Astrocyte (in vitro differentiated cells and primary cell): ENCODE measurements at regions not wholly inside any gene's neighbourhood (a gene's known extent, or its start where the extent isn't known, plus 50 kb on each side); places are given as distances from the start of the nearest gene placed in this dataset.

Source experiments
- CTCF ChIP-seq: IDR thresholded peaks from 2 replicates; pipeline ENCODE4 v1.5.1; 2011; ENCODE audit warnings: low read depth, mild to moderate bottlenecking, inconsistent platforms, low read length, moderate library complexity; ENCODE audit not compliant: insufficient read depth
- EZH2 ChIP-seq: IDR thresholded peaks from 2 replicates; pipeline ENCODE4 v1.6.1; 2012; ENCODE audit warnings: mild to moderate bottlenecking, low read length, inconsistent platforms; ENCODE audit not compliant: insufficient read depth

GRCh38 chr7:22949944-22950343 is 64.0 kb downstream of the HYCC1 start:
- TF ChIP-seq CTCF (no peak), EZH2 (no peak)
